GM19455 (cell line): ENCODE measurements at regions not wholly inside any gene's neighbourhood (a gene's known extent, or its start where the extent isn't known, plus 50 kb on each side); places are given as distances from the start of the nearest gene placed in this dataset.

ENCODE experiments used
- ATAC-seq: cut with Tn5 transposase; IDR thresholded peaks from one replicate; pipeline ENCODE4 v1.9.1; 2021; ENCODE audit not compliant: unreplicated experiment

- ATAC-seq = no peak
These were observed 1431.1 kb downstream of the CDH8 start for GRCh38 chr16:60605176-60605575.

- ATAC-seq = no peak
These were observed 1449.7 kb downstream of the CDH8 start for GRCh38 chr16:60586493-60586892.

- no peak for ATAC-seq
These were observed 1453.7 kb downstream of the CDH8 start for GRCh38 chr16:60582528-60582927.

DNA sequence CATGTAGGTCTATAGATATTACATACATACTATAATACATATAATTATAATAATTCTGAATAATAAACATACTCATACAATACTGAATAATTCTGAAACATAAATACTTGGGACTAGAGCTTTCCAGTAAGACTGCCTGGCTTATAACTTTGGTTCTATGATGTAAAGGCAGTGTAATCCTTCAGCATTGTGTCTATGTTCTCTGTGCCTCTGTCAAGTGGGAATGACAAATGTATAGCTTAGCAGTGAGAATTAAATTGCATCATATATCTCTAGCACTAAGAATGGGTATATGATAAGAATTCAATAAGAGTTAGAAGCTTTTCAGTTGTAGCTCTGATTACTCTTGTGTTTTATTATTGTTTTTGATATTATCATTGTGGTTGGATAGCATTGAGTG, 1469.3 kb downstream of the CDH8 start:
- ATAC-seq = no peak

DNA sequence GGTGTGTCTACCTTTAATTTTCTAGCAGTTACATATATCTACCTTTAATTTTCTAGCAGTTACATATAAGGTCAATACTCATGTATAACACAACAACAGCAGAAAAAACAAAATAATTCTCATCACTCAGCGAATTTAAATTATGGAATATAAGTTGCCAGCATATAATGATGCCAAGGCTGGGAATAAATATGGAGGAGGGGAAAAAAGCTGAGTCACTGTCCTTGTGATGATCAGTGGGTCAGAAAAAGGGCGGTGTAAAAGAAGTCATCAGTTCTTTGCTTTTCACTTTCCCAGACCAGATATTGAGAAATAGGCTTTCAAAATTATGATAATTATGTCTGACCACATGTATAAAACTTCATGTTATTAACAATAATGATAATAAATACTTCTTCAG, 1471.7 kb downstream of the CDH8 start:
- ATAC-seq = no peak

DNA sequence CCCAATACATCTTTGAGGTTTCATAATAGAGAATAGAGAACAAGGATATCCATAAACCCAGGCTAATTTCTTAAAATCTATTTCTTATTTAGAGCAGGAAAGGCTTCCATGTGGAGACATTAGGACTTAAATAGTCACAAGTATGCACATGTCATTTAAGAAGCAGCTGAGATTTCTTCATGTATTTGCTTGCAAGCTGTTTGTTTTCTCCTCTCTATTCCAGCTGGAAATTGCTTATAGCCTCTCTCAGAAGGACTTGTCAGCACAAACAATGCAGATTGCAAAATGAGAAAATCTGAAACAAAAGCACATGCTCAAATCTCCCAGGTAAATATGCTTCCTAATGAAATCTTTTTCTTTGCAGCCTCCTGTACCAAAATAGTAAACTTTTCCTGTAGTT, 1473.1 kb downstream of the CDH8 start:
- ATAC-seq = no peak

- ATAC-seq = no peak
These were observed 1477.3 kb downstream of the CDH8 start for GRCh38 chr16:60558936-60559335.

GRCh38 chr16:60553090-60553757, 1483.0 kb downstream of the CDH8 start:
- ATAC-seq = no peak

DNA sequence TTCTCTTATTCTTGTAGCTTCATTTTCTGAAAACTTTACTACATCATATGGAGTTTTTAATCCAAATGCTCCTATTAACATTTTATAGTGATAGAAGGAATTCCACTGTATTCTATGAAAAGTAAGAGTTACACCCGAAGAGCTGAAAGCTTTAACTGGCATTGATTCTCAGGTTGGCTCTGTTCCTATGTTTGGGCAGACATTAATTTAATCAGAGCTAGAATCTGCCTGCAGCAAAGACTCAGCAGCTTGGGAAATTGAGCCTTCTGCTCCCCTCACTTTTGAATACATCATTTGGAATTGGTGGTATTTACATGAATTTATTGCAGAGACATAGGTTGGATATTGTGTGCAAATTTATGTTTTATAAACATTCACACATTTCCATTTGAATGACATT, 1494.7 kb downstream of the CDH8 start:
- no peak for ATAC-seq

DNA sequence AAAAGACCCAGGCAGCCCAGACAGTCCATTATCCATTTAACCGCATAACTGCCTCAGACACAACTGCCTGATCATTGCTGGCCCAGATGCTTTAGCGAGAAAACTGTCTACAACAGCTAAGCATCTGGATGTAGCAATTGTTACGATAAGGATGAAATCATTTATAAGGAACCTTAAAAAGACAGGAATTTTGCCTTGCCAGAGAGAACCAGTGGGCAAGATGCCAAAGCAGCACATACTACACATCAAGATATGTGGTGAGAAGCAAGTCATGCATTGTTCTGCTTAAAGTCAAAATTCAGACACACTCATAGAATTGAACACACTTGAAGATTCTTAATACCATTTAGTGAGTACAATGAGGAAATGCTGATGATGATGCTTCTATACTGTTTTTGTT, 1525.3 kb downstream of the CDH8 start:
- ATAC-seq = no peak

DNA sequence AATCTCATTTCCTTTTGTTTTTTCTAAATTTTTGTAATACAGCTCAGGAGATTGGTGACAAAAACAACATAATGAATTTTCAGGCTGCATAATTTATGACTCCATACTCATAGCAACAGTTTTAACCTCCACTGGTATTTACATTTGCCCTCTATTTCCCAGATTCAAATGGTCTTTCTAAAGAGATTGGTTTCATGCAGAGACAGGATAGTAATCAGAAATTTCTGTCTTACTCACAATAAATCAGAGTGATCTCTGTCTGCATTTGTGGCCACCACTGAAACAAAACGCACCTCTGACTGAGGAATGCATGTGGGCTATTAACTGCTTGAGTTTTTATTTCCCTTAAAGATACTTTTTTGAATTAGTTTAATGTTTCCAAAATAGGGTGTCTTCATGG, 1526.0 kb downstream of the CDH8 start:
- no peak for ATAC-seq

GRCh38 chr16:60491273-60491672, 1545.0 kb downstream of the CDH8 start:
- no peak for ATAC-seq

- no peak for ATAC-seq
These were observed 1550.3 kb downstream of the CDH8 start for GRCh38 chr16:60485872-60486489.

- ATAC-seq = no peak
These were observed 1551.3 kb downstream of the CDH8 start for GRCh38 chr16:60484901-60485300.

GRCh38 chr16:60481591-60481990, 1554.6 kb downstream of the CDH8 start:
- ATAC-seq = no peak

DNA sequence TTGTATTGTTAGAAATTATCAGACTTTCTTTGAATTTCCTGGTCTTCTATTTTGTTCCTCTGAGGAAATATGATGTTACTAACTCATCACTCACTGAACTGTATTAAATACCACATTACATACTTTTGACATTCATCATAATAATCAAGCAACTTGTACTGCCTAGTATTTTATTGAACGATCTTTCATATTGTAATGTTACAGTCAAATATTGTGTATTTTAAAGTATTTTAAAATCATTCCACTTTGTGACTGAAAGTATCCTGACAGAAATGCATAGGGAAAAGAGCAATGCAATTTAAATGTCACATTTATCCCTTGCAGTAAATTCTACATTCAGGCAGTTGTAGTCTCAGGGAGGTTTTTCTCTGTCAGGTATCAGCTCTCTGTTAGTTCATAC, 1557.4 kb downstream of the CDH8 start:
- ATAC-seq = no peak

DNA sequence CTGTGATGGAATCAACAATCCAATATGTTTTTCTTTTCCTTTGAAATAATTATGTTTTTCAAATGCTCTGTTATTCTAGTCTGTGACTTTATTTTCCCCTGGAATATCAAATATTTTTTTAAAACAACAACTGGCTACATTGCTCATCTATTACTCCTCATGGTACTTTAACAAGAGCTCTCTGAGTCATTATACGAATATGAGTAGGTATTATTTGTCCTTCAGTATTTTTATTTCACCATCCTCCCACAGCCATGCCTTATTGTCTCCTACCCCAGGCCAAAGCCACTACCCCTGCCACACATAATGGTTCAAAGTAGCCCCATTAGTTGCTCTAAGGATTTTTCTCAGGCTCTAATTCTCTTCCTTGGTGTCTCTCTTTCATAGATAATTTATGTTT, 1572.3 kb downstream of the CDH8 start:
- no peak for ATAC-seq

- no peak for ATAC-seq
These were observed 1576.8 kb downstream of the CDH8 start for GRCh38 chr16:60459463-60459862.

GRCh38 chr16:60458255-60458654, 1578.0 kb downstream of the CDH8 start:
- no peak for ATAC-seq

DNA sequence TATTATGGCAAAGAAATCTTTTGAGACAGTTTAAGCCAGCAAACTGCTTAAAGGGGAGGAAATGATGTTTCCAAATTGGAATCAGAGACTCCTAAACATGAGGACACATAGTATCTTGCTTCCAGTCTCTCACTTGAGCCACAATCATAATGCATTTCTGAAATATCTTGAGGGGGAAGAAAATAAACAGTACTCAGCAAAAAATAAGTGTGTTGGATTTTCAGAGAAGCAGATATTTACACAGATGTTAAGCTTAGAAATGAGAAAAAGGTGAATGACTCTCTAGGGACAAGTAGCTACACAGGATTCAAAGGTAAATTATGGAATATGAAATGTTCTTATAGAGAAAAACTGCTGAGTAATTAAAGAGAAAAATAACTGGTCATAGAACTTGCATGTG, 1583.6 kb downstream of the CDH8 start:
- no peak for ATAC-seq

DNA sequence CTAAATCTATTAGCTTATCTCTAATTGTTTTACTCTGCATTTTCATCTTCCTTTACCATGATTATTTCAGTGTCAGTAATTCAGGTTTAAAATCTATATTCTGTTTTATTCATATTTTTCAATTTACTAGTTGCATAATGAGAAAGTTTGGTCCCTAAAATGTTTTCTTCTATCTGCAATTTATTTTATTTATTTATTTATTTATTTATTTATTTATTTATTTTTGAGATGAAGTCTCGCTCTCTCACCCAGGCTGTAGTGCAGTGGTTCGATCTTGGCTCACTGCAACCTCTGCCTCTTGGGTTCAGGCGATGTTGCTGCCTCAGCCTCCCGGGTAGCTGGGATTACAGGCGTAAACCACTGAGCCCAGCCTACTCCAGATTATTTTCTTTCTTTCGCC, 1597.3 kb downstream of the CDH8 start:
- ATAC-seq = no peak

DNA sequence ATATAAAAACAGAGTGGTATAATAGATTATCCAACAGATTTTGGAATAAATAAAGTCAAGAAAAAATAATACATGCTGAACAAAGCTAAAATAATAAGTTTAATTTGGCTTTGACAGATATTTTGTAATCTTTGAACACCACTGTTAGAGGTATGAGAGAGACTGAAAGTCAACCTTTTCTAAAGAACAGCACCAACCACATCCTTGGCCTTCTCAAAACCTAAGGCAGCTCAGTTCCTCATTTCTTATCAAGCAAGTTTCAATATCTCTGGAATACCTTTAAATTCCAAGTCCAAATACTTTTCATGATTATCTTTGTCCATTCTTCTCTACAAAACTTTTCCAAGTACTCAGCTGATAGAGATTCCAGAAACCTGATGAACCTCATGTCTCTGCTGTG, 1603.8 kb downstream of the CDH8 start:
- no peak for ATAC-seq

DNA sequence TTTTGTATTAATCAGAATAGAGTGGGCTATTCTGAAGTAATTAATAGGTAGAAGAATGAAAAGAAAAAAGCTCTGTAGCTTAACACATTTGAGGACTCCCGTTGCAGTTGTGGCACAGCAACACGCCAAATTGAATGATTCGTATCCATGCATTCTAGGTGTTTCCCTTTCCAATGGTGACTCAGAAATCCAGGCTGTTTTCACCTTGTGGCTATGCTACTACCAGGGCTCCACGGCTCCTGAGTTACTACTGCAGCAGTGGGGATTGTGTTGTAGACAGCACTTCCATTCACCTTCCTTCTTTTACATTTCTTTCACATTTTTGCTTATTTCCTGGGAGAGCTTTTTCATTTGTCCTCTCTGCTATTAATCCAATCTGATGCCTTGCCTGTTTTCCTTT, 1616.4 kb downstream of the CDH8 start:
- no peak for ATAC-seq
